WTC11 (cell line): ENCODE measurements at regions not wholly inside any gene's neighbourhood (a gene's known extent, or its start where the extent isn't known, plus 50 kb on each side); places are given as distances from the start of the nearest gene placed in this dataset.

Experiments
- ATAC-seq: fragments of 200-7000 bp; cut with Tn5 transposase; 2 replicates; pipeline ENCODE4 v1.10.0; 2021; ENCODE audit warnings: mild to moderate bottlenecking, moderate library complexity
- CTCF ChIA-PET: fragments of 300-600 bp; sonication (Branson Sonifier 250); formaldehyde crosslinking; loops from one replicate; lab custom pipeline; 2021; ENCODE audit warnings: antibody characterized with exemption; lab: Charles Lee
- POLR2A ChIA-PET: fragments of 350-600 bp; sonication (Branson Sonifier 250); formaldehyde crosslinking; loops from one replicate; lab custom pipeline; 2021; ENCODE audit warnings: antibody characterized with exemption; lab: Charles Lee
- DNase-seq: peaks from one replicate; pipeline ENCODE4 v3.0.0; 2021; ENCODE audit warnings: low spot score
- H3K27ac Mint-ChIP-seq: 2 replicates; pipeline ENCODE4 v1.8.0; 2021; ENCODE audit warnings: mixed read lengths
- H3K27me3 Mint-ChIP-seq: 2 replicates; pipeline ENCODE4 v1.8.0; 2021; ENCODE audit warnings: low read depth, mild to moderate bottlenecking, moderate library complexity, mixed read lengths
- H3K36me3 Mint-ChIP-seq: 2 replicates; pipeline ENCODE4 v1.8.0; 2021; ENCODE audit warnings: mixed read lengths
- H3K4me1 Mint-ChIP-seq: 2 replicates; pipeline ENCODE4 v1.8.0; 2022; ENCODE audit warnings: mixed read lengths
- H3K4me3 Mint-ChIP-seq: 2 replicates; pipeline ENCODE4 v1.8.0; 2021; ENCODE audit warnings: mild to moderate bottlenecking, moderate library complexity, mixed read lengths
- H3K9me3 Mint-ChIP-seq: 2 replicates; pipeline ENCODE4 v1.8.0; 2021; ENCODE audit warnings: mixed read lengths
- ATF1 ChIP-seq: sonication (generic); formaldehyde crosslinking; IDR thresholded peaks from 2 replicates; pipeline ENCODE4 v1.8.1; 2023; ENCODE audit warnings: mild to moderate bottlenecking, moderate library complexity, missing genetic modification reagents
- CBFB ChIP-seq: sonication (generic); formaldehyde crosslinking; IDR thresholded peaks from 2 replicates; pipeline ENCODE4 v1.8.1; 2022; ENCODE audit warnings: mild to moderate bottlenecking, low read depth, missing genetic modification reagents
- CREB1 ChIP-seq: sonication (generic); formaldehyde crosslinking; IDR thresholded peaks from 2 replicates; pipeline ENCODE4 v1.8.0; 2023; ENCODE audit warnings: mild to moderate bottlenecking, missing genetic modification reagents
- EMX1 ChIP-seq: fragments of 250-450 bp; sonication (Bioruptor Pico); IDR thresholded peaks from 2 replicates; pipeline ENCODE4 v1.8.0; 2021; ENCODE audit warnings: mild to moderate bottlenecking
- ESRRA ChIP-seq: sonication (generic); formaldehyde crosslinking; IDR thresholded peaks from 2 replicates; pipeline ENCODE4 v1.8.1; 2022; ENCODE audit warnings: mild to moderate bottlenecking, missing genetic modification reagents, borderline replicate concordance
- GABPB1 ChIP-seq: sonication (generic); formaldehyde crosslinking; IDR thresholded peaks from 2 replicates; pipeline ENCODE4 v1.8.1; 2023; ENCODE audit warnings: mild to moderate bottlenecking, missing genetic modification reagents
- GTF2I ChIP-seq: fragments of 250-450 bp; sonication (Bioruptor Pico); conservative IDR thresholded peaks from 2 replicates; pipeline ENCODE4 v1.4.0; 2021; ENCODE audit warnings: mild to moderate bottlenecking
- HMGA2 ChIP-seq: fragments of 250-450 bp; sonication (Bioruptor Pico); IDR thresholded peaks from 2 replicates; pipeline ENCODE4 v1.4.0; 2021; ENCODE audit warnings: mild to moderate bottlenecking, moderate library complexity
- JAZF1 ChIP-seq: fragments of 250-450 bp; sonication (Bioruptor Pico); IDR thresholded peaks from 2 replicates; pipeline ENCODE4 v1.9.0; 2021; ENCODE audit warnings: moderate library complexity, mild to moderate bottlenecking, inconsistent platforms
- NFE2L1 ChIP-seq: sonication (generic); formaldehyde crosslinking; IDR thresholded peaks from 2 replicates; pipeline ENCODE4 v1.8.1; 2023; ENCODE audit warnings: missing genetic modification reagents
- NFYB ChIP-seq: sonication (generic); formaldehyde crosslinking; conservative IDR thresholded peaks from 2 replicates; pipeline ENCODE4 v1.8.0; 2022; ENCODE audit warnings: low read depth, missing genetic modification reagents
- NR2C2 ChIP-seq: sonication (generic); formaldehyde crosslinking; IDR thresholded peaks from 2 replicates; pipeline ENCODE4 v1.8.0; 2022; ENCODE audit warnings: mild to moderate bottlenecking, missing genetic modification reagents
- NR3C1 ChIP-seq: sonication (generic); formaldehyde crosslinking; conservative IDR thresholded peaks from 2 replicates; pipeline ENCODE4 v1.8.1; 2023; ENCODE audit warnings: low read depth, mild to moderate bottlenecking, missing genetic modification reagents
- SMAD3 ChIP-seq: sonication (generic); formaldehyde crosslinking; IDR thresholded peaks from 2 replicates; pipeline ENCODE4 v1.8.0; 2022; ENCODE audit warnings: missing genetic modification reagents, mild to moderate bottlenecking, borderline replicate concordance
- TEAD4 ChIP-seq: sonication (generic); formaldehyde crosslinking; IDR thresholded peaks from 2 replicates; pipeline ENCODE4 v1.8.0; 2022; ENCODE audit warnings: mild to moderate bottlenecking, missing genetic modification reagents
- ZNF219 ChIP-seq: sonication (generic); formaldehyde crosslinking; IDR thresholded peaks from 2 replicates; pipeline ENCODE4 v1.8.0; 2023; ENCODE audit warnings: missing genetic modification reagents, mild to moderate bottlenecking, borderline replicate concordance
- TF ChIP-seq, protein P1 (sequence below): fragments of 250-450 bp; sonication (Bioruptor Pico); IDR thresholded peaks from 2 replicates; pipeline ENCODE4 v1.9.0; 2021; ENCODE audit warnings: mild to moderate bottlenecking
- TF ChIP-seq, protein P2 (sequence below): sonication (generic); formaldehyde crosslinking; IDR thresholded peaks from 2 replicates; pipeline ENCODE4 v1.8.1; 2022; ENCODE audit warnings: missing genetic modification reagents, borderline replicate concordance
- TF ChIP-seq, protein P3 (sequence below): sonication (generic); formaldehyde crosslinking; conservative IDR thresholded peaks from 2 replicates; pipeline ENCODE4 v1.8.1; 2022; ENCODE audit warnings: mild to moderate bottlenecking, missing genetic modification reagents
- TF ChIP-seq, protein P4 (sequence below): sonication (generic); formaldehyde crosslinking; IDR thresholded peaks from 2 replicates; pipeline ENCODE4 v1.8.1; 2023; ENCODE audit warnings: mild to moderate bottlenecking, moderate library complexity, missing genetic modification reagents
- TF ChIP-seq, protein P5 (sequence below): sonication (generic); formaldehyde crosslinking; IDR thresholded peaks from 2 replicates; pipeline ENCODE4 v1.8.1; 2022; ENCODE audit warnings: low read depth, missing genetic modification reagents, borderline replicate concordance

DNA sequence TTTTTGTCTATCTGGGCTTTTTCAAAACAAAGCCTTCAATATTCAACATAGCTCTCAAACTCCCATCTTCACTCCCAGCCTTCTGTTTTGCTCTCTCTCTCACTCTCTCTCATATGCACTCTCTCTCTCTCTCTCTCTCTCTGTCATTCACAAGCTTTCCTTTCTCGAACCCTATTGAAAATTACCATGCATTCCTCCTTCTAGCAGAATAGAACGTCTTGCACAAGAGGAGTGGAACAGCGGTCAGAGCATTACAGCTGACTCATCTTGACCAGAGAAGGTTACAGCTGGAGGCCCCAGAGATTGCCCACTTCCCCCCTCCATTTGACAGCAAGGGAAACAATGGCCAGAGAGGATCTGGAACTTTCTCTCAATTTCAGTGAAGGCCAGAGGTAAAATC lies 51.0 kb upstream of the LIFR start:
- ATAC-seq (no peak), DNase-seq (no peak)
- TF ChIP-seq CREB1 (CRISPR knock-in tag), result no peak
- TF ChIP-seq, protein P1, sequence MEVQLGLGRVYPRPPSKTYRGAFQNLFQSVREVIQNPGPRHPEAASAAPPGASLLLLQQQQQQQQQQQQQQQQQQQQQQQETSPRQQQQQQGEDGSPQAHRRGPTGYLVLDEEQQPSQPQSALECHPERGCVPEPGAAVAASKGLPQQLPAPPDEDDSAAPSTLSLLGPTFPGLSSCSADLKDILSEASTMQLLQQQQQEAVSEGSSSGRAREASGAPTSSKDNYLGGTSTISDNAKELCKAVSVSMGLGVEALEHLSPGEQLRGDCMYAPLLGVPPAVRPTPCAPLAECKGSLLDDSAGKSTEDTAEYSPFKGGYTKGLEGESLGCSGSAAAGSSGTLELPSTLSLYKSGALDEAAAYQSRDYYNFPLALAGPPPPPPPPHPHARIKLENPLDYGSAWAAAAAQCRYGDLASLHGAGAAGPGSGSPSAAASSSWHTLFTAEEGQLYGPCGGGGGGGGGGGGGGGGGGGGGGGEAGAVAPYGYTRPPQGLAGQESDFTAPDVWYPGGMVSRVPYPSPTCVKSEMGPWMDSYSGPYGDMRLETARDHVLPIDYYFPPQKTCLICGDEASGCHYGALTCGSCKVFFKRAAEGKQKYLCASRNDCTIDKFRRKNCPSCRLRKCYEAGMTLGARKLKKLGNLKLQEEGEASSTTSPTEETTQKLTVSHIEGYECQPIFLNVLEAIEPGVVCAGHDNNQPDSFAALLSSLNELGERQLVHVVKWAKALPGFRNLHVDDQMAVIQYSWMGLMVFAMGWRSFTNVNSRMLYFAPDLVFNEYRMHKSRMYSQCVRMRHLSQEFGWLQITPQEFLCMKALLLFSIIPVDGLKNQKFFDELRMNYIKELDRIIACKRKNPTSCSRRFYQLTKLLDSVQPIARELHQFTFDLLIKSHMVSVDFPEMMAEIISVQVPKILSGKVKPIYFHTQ (CRISPR knock-in tag), result no peak
- TF ChIP-seq NFE2L1 (CRISPR knock-in tag), result no peak
- TF ChIP-seq ESRRA (CRISPR knock-in tag), result no peak
- TF ChIP-seq HMGA2 (CRISPR knock-in tag), result no peak
- TF ChIP-seq TEAD4, result no peak
- TF ChIP-seq NR3C1 (CRISPR knock-in tag), result no peak
- TF ChIP-seq SMAD3 (CRISPR knock-in tag), result no peak
- TF ChIP-seq, protein P2, sequence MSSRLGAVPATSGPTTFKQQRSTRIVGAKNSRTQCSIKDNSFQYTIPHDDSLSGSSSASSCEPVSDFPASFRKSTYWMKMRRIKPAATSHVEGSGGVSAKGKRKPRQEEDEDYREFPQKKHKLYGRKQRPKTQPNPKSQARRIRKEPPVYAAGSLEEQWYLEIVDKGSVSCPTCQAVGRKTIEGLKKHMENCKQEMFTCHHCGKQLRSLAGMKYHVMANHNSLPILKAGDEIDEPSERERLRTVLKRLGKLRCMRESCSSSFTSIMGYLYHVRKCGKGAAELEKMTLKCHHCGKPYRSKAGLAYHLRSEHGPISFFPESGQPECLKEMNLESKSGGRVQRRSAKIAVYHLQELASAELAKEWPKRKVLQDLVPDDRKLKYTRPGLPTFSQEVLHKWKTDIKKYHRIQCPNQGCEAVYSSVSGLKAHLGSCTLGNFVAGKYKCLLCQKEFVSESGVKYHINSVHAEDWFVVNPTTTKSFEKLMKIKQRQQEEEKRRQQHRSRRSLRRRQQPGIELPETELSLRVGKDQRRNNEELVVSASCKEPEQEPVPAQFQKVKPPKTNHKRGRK (CRISPR knock-in tag), result no peak
- no peak for TF ChIP-seq CBFB (CRISPR knock-in tag)
- TF ChIP-seq, protein P3, sequence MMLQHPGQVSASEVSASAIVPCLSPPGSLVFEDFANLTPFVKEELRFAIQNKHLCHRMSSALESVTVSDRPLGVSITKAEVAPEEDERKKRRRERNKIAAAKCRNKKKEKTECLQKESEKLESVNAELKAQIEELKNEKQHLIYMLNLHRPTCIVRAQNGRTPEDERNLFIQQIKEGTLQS, result no peak
- no peak for TF ChIP-seq EMX1
- no peak for TF ChIP-seq NR2C2 (CRISPR knock-in tag)
- TF ChIP-seq, protein P4, sequence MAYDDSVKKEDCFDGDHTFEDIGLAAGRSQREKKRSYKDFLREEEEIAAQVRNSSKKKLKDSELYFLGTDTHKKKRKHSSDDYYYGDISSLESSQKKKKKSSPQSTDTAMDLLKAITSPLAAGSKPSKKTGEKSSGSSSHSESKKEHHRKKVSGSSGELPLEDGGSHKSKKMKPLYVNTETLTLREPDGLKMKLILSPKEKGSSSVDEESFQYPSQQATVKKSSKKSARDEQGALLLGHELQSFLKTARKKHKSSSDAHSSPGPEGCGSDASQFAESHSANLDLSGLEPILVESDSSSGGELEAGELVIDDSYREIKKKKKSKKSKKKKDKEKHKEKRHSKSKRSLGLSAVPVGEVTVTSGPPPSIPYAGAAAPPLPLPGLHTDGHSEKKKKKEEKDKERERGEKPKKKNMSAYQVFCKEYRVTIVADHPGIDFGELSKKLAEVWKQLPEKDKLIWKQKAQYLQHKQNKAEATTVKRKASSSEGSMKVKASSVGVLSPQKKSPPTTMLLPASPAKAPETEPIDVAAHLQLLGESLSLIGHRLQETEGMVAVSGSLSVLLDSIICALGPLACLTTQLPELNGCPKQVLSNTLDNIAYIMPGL (CRISPR knock-in tag), result no peak
- TF ChIP-seq JAZF1 (CRISPR knock-in tag), result no peak
- no peak for TF ChIP-seq NFYB (CRISPR knock-in tag)
- no peak for TF ChIP-seq ATF1 (CRISPR knock-in tag)
- TF ChIP-seq, protein P5, sequence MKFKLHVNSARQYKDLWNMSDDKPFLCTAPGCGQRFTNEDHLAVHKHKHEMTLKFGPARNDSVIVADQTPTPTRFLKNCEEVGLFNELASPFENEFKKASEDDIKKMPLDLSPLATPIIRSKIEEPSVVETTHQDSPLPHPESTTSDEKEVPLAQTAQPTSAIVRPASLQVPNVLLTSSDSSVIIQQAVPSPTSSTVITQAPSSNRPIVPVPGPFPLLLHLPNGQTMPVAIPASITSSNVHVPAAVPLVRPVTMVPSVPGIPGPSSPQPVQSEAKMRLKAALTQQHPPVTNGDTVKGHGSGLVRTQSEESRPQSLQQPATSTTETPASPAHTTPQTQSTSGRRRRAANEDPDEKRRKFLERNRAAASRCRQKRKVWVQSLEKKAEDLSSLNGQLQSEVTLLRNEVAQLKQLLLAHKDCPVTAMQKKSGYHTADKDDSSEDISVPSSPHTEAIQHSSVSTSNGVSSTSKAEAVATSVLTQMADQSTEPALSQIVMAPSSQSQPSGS (CRISPR knock-in tag), result no peak
- TF ChIP-seq GABPB1 (CRISPR knock-in tag), result no peak
- H3K27me3 Mint-ChIP-seq, result no peaks in the 10 kb centered on the region
- no peak overlapping the region for H3K4me3 Mint-ChIP-seq
- H3K9me3 Mint-ChIP-seq, result peaks cover 1% of the 10 kb centered on the region; the same call in 1 of the 2 replicates
- no peak overlapping the region for H3K27ac Mint-ChIP-seq
- ChIA-PET POLR2A (no interaction called here), CTCF (no interaction called here)
- H3K4me1 Mint-ChIP-seq, result peaks cover 27% of the 10 kb centered on the region
- H3K36me3 Mint-ChIP-seq, result no peaks in the 10 kb centered on the region

DNA sequence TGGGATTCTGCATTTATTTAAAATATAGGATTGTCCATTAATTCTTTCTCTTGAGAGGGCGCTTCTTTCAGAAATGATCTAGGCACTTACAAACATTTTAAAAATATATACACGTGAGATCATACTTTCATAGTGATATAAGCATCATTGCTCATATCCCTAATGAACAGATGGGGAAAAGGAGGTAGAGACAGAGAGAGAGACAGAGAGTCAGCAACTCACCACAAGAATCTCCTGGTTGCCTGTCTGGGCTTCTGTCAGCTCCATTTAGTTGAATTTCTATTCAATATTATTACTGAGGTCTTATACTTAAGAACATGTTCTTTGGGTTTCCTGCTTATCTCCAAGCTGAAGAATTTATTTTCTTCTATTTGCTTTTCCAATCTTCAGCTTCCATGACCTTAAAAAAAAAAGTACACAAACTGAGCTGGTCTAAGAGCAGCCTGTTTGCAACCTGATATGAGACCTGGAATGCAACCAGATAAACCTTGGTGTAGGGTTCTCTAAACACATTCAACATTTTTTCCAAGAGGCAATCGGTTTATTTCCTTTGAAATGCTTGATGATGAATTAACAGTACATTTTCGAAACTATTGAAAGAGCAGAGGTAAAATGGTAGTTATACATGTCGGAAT lies 51.6 kb upstream of the LIFR start:
- DNase-seq (no peak), ATAC-seq (no peak)
- no peak for TF ChIP-seq ZNF219 (CRISPR knock-in tag)
- no peak for TF ChIP-seq JAZF1 (CRISPR knock-in tag)
- TF ChIP-seq GTF2I (CRISPR knock-in tag), result no peak
- Mint-ChIP-seq H3K4me3 (no peak overlapping the region), H3K4me1 (peaks cover 25% of the 10 kb centered on the region), H3K36me3 (no peaks in the 10 kb centered on the region), H3K9me3 (peaks cover 3% of the 10 kb centered on the region; the same call in 1 of the 2 replicates), H3K27me3 (no peaks in the 10 kb centered on the region), H3K27ac (no peak overlapping the region)
- POLR2A ChIA-PET, result no interaction called here
- CTCF ChIA-PET, result no interaction called here
